GM12875 (cell line): ENCODE measurements at regions not wholly inside any gene's neighbourhood (a gene's known extent, or its start where the extent isn't known, plus 50 kb on each side); places are given as distances from the start of the nearest gene placed in this dataset.

Source experiments
- H3K4me3 ChIP-seq: one replicate; pipeline ENCODE4 v1.5.1; 2011; ENCODE audit warnings: low read depth, low read length, control low read depth
- CTCF ChIP-seq: IDR thresholded peaks from 2 replicates; pipeline ENCODE4 v1.5.1; 2011; ENCODE audit warnings: low read depth, mild to moderate bottlenecking, control low read depth, inconsistent platforms, low read length, moderate library complexity, borderline replicate concordance; ENCODE audit not compliant: insufficient read depth

- no peak for TF ChIP-seq CTCF
- no peak overlapping the region for H3K4me3 ChIP-seq
Measured at GRCh38 chr1:5566924-5567323, 425.3 kb downstream of the NPHP4 start.

GRCh38 chr1:5565281-5566125 lies 426.7 kb downstream of the NPHP4 start:
- TF ChIP-seq CTCF, result no peak
- H3K4me3 ChIP-seq, result no peak overlapping the region

- no peak for TF ChIP-seq CTCF
- no peak overlapping the region for H3K4me3 ChIP-seq
Measured at GRCh38 chr1:5564578-5565257, 427.5 kb downstream of the NPHP4 start.

GRCh38 chr1:5563861-5564577 lies 428.2 kb downstream of the NPHP4 start:
- no peak overlapping the region for H3K4me3 ChIP-seq
- no peak for TF ChIP-seq CTCF

GRCh38 chr1:5562769-5563168 lies 429.5 kb downstream of the NPHP4 start:
- no peak overlapping the region for H3K4me3 ChIP-seq
- TF ChIP-seq CTCF, result no peak

- TF ChIP-seq CTCF, result no peak
- H3K4me3 ChIP-seq, result no peak overlapping the region
Measured at GRCh38 chr1:5562331-5562730, 429.9 kb downstream of the NPHP4 start.
